ENCODE measurements at regions not wholly inside any gene's neighbourhood (a gene's known extent, or its start where the extent isn't known, plus 50 kb on each side); places are given as distances from the start of the nearest gene placed in this dataset.

DNA sequence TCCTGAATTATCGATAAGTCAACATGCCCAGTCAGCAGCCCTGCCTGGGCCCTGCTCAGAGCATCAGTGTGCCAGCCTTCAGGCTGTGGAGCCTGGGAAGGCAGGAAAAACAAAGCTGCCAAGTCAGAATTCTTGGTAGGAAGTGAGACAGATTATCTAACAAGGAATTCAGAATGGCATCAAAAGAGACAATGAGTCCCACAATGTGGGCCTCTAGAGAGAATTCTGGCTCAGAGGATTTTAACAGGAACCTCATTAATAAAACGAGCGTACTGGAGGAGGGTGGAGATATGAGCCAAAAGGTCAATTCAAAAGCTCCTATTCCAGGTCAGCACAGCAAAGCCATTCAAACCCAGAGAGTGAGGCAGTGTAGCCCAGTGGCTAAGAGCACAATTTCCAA lies 327.6 kb upstream of the MMADHC start:
- no peak for TF ChIP-seq RFX5 (IDR thresholded peaks at IDR 0.05; ENCODE audit: low read length)
- TF ChIP-seq, protein P1, sequence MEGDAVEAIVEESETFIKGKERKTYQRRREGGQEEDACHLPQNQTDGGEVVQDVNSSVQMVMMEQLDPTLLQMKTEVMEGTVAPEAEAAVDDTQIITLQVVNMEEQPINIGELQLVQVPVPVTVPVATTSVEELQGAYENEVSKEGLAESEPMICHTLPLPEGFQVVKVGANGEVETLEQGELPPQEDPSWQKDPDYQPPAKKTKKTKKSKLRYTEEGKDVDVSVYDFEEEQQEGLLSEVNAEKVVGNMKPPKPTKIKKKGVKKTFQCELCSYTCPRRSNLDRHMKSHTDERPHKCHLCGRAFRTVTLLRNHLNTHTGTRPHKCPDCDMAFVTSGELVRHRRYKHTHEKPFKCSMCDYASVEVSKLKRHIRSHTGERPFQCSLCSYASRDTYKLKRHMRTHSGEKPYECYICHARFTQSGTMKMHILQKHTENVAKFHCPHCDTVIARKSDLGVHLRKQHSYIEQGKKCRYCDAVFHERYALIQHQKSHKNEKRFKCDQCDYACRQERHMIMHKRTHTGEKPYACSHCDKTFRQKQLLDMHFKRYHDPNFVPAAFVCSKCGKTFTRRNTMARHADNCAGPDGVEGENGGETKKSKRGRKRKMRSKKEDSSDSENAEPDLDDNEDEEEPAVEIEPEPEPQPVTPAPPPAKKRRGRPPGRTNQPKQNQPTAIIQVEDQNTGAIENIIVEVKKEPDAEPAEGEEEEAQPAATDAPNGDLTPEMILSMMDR (IDR thresholded peaks at IDR 0.05): no peak
- no peak for TF ChIP-seq EP300 (IDR thresholded peaks at IDR 0.05; ENCODE audit: borderline replicate concordance in 1 of 2, low read depth in 1 of 2, low read length in 1 of 2)
- TF ChIP-seq PBX3 (IDR thresholded peaks at IDR 0.05): no peak
- no peak for TF ChIP-seq GATA2 (CRISPR knock-in tag; IDR thresholded peaks at IDR 0.05)
